ENCODE measurements at regions not wholly inside any gene's neighbourhood (a gene's known extent, or its start where the extent isn't known, plus 50 kb on each side); places are given as distances from the start of the nearest gene placed in this dataset.
"Not testable (repeated sequence)": the region's sequence is repeated elsewhere in the genome, so short reads cannot be mapped to it uniquely, and the experiment has no call there.

- no peak overlapping the region for H3K9ac ChIP-seq (ENCODE audit: low read length)
- H3K4me3 ChIP-seq (ENCODE audit: low read length): no peak overlapping the region
- no peaks in the 10 kb centered on the region for H3K36me3 ChIP-seq (ENCODE audit: control insufficient read depth, insufficient read depth, low read length)
- H3K27me3 ChIP-seq (ENCODE audit: control insufficient read depth, insufficient read depth, low read length): no peaks in the 10 kb centered on the region
- H3K27ac ChIP-seq (ENCODE audit: low read depth, low read length): no peak overlapping the region
- no peaks in the 10 kb centered on the region for H3K4me1 ChIP-seq (ENCODE audit: control insufficient read depth, insufficient read depth, low read length)
Measured at GRCh38 chr12:42923583-42923982, 334.0 kb upstream of the PRICKLE1 start.

GRCh38 chr12:42923156-42923555, 333.6 kb upstream of the PRICKLE1 start:
- Histone ChIP-seq H3K27ac (ENCODE audit: low read depth, low read length) (no peak overlapping the region), H3K27me3 (ENCODE audit: control insufficient read depth, insufficient read depth, low read length) (no peaks in the 10 kb centered on the region), H3K9ac (ENCODE audit: low read length) (no peak overlapping the region)

GRCh38 chr12:42922505-42922850, 332.9 kb upstream of the PRICKLE1 start:
- Histone ChIP-seq H3K27me3 (ENCODE audit: control insufficient read depth, insufficient read depth, low read length) (no peaks in the 10 kb centered on the region), H3K36me3 (ENCODE audit: control insufficient read depth, insufficient read depth, low read length) (no peaks in the 10 kb centered on the region), H3K9ac (ENCODE audit: low read length) (no peak overlapping the region), H3K27ac (ENCODE audit: low read depth, low read length) (no peak overlapping the region), H3K4me3 (ENCODE audit: low read length) (no peak overlapping the region), H3K4me1 (ENCODE audit: control insufficient read depth, insufficient read depth, low read length) (no peaks in the 10 kb centered on the region)

More at GRCh38 chr12:42923156-42923555, 333.6 kb upstream of the PRICKLE1 start:
- Histone ChIP-seq H3K36me3 (ENCODE audit: control insufficient read depth, insufficient read depth, low read length) (no peaks in the 10 kb centered on the region), H3K4me3 (ENCODE audit: low read length) (no peak overlapping the region), H3K4me1 (ENCODE audit: control insufficient read depth, insufficient read depth, low read length) (no peaks in the 10 kb centered on the region)

- Histone ChIP-seq H3K27me3 (ENCODE audit: control insufficient read depth, insufficient read depth, low read length) (no peaks in the 10 kb centered on the region), H3K27ac (ENCODE audit: low read depth, low read length) (no peak overlapping the region)
Measured at GRCh38 chr12:42921741-42922504, 332.4 kb upstream of the PRICKLE1 start.

GRCh38 chr12:42919691-42920090, 330.1 kb upstream of the PRICKLE1 start:
- no peaks in the 10 kb centered on the region for H3K27me3 ChIP-seq (ENCODE audit: control insufficient read depth, insufficient read depth, low read length)
- no peak overlapping the region for H3K27ac ChIP-seq (ENCODE audit: low read depth, low read length)
- H3K4me3 ChIP-seq (ENCODE audit: low read length): no peak overlapping the region
- H3K36me3 ChIP-seq (ENCODE audit: control insufficient read depth, insufficient read depth, low read length): no peaks in the 10 kb centered on the region
- no peak overlapping the region for H3K9ac ChIP-seq (ENCODE audit: low read length)
- no peaks in the 10 kb centered on the region for H3K4me1 ChIP-seq (ENCODE audit: control insufficient read depth, insufficient read depth, low read length)

More at GRCh38 chr12:42921741-42922504, 332.4 kb upstream of the PRICKLE1 start:
- H3K9ac ChIP-seq (ENCODE audit: low read length): no peak overlapping the region
- H3K4me3 ChIP-seq (ENCODE audit: low read length): no peak overlapping the region
- no peaks in the 10 kb centered on the region for H3K36me3 ChIP-seq (ENCODE audit: control insufficient read depth, insufficient read depth, low read length)
- no peaks in the 10 kb centered on the region for H3K4me1 ChIP-seq (ENCODE audit: control insufficient read depth, insufficient read depth, low read length)

- Histone ChIP-seq H3K36me3 (ENCODE audit: control insufficient read depth, insufficient read depth, low read length) (no peaks in the 10 kb centered on the region), H3K4me1 (ENCODE audit: control insufficient read depth, insufficient read depth, low read length) (no peaks in the 10 kb centered on the region), H3K9ac (ENCODE audit: low read length) (no peak overlapping the region), H3K27ac (ENCODE audit: low read depth, low read length) (no peak overlapping the region), H3K27me3 (ENCODE audit: control insufficient read depth, insufficient read depth, low read length) (no peaks in the 10 kb centered on the region), H3K4me3 (ENCODE audit: low read length) (no peak overlapping the region)
Measured at GRCh38 chr12:42918443-42918842, 328.9 kb upstream of the PRICKLE1 start.

- Histone ChIP-seq H3K27me3 (ENCODE audit: control insufficient read depth, insufficient read depth, low read length) (no peaks in the 10 kb centered on the region), H3K9ac (ENCODE audit: low read length) (no peak overlapping the region), H3K27ac (ENCODE audit: low read depth, low read length) (no peak overlapping the region), H3K4me3 (ENCODE audit: low read length) (no peak overlapping the region), H3K36me3 (ENCODE audit: control insufficient read depth, insufficient read depth, low read length) (no peaks in the 10 kb centered on the region), H3K4me1 (ENCODE audit: control insufficient read depth, insufficient read depth, low read length) (no peaks in the 10 kb centered on the region)
Measured at GRCh38 chr12:42916143-42916542, 326.6 kb upstream of the PRICKLE1 start.

GRCh38 chr12:42915426-42915825, 325.9 kb upstream of the PRICKLE1 start:
- Histone ChIP-seq H3K27me3 (ENCODE audit: control insufficient read depth, insufficient read depth, low read length) (no peaks in the 10 kb centered on the region), H3K36me3 (ENCODE audit: control insufficient read depth, insufficient read depth, low read length) (no peaks in the 10 kb centered on the region), H3K4me3 (ENCODE audit: low read length) (no peak overlapping the region), H3K9ac (ENCODE audit: low read length) (no peak overlapping the region), H3K27ac (ENCODE audit: low read depth, low read length) (no peak overlapping the region), H3K4me1 (ENCODE audit: control insufficient read depth, insufficient read depth, low read length) (no peaks in the 10 kb centered on the region)

GRCh38 chr12:42912367-42912766, 322.8 kb upstream of the PRICKLE1 start:
- Histone ChIP-seq H3K4me3 (ENCODE audit: low read length) (no peak overlapping the region), H3K9ac (ENCODE audit: low read length) (no peak overlapping the region), H3K27ac (ENCODE audit: low read depth, low read length) (no peak overlapping the region), H3K27me3 (ENCODE audit: control insufficient read depth, insufficient read depth, low read length) (no peaks in the 10 kb centered on the region), H3K36me3 (ENCODE audit: control insufficient read depth, insufficient read depth, low read length) (no peaks in the 10 kb centered on the region), H3K4me1 (ENCODE audit: control insufficient read depth, insufficient read depth, low read length) (no peaks in the 10 kb centered on the region)

- H3K27ac ChIP-seq (ENCODE audit: low read depth, low read length): no peak overlapping the region
- H3K36me3 ChIP-seq (ENCODE audit: control insufficient read depth, insufficient read depth, low read length): no peaks in the 10 kb centered on the region
- H3K4me1 ChIP-seq (ENCODE audit: control insufficient read depth, insufficient read depth, low read length): no peaks in the 10 kb centered on the region
- H3K9ac ChIP-seq (ENCODE audit: low read length): no peak overlapping the region
- no peak overlapping the region for H3K4me3 ChIP-seq (ENCODE audit: low read length)
- H3K27me3 ChIP-seq (ENCODE audit: control insufficient read depth, insufficient read depth, low read length): no peaks in the 10 kb centered on the region
Measured at GRCh38 chr12:42910656-42911055, 321.1 kb upstream of the PRICKLE1 start.

GRCh38 chr12:42908712-42909111, 319.2 kb upstream of the PRICKLE1 start:
- no peaks in the 10 kb centered on the region for H3K4me1 ChIP-seq (ENCODE audit: control insufficient read depth, insufficient read depth, low read length)
- no peak overlapping the region for H3K27ac ChIP-seq (ENCODE audit: low read depth, low read length)
- H3K27me3 ChIP-seq (ENCODE audit: control insufficient read depth, insufficient read depth, low read length): no peaks in the 10 kb centered on the region
- H3K9ac ChIP-seq (ENCODE audit: low read length): no peak overlapping the region
- no peaks in the 10 kb centered on the region for H3K36me3 ChIP-seq (ENCODE audit: control insufficient read depth, insufficient read depth, low read length)
- H3K4me3 ChIP-seq (ENCODE audit: low read length): no peak overlapping the region

GRCh38 chr12:42906801-42907200, 317.3 kb upstream of the PRICKLE1 start:
- not testable (repeated sequence) for H3K36me3 ChIP-seq (ENCODE audit: control insufficient read depth, insufficient read depth, low read length); H3K4me3 ChIP-seq (ENCODE audit: low read length); H3K27me3 ChIP-seq (ENCODE audit: control insufficient read depth, insufficient read depth, low read length); H3K4me1 ChIP-seq (ENCODE audit: control insufficient read depth, insufficient read depth, low read length); H3K27ac ChIP-seq (ENCODE audit: low read depth, low read length); H3K9ac ChIP-seq (ENCODE audit: low read length)

- Histone ChIP-seq H3K27ac (ENCODE audit: low read depth, low read length) (no peak overlapping the region), H3K9ac (ENCODE audit: low read length) (no peak overlapping the region), H3K4me1 (ENCODE audit: control insufficient read depth, insufficient read depth, low read length) (no peaks in the 10 kb centered on the region), H3K4me3 (ENCODE audit: low read length) (no peak overlapping the region), H3K27me3 (ENCODE audit: control insufficient read depth, insufficient read depth, low read length) (no peaks in the 10 kb centered on the region), H3K36me3 (ENCODE audit: control insufficient read depth, insufficient read depth, low read length) (no peaks in the 10 kb centered on the region)
Measured at GRCh38 chr12:42905419-42905705, 315.8 kb upstream of the PRICKLE1 start.

All from rectal smooth muscle tissue (tissue), 1 donor.